Colonic mucosa (tissue), 4 donors: ENCODE measurements at regions not wholly inside any gene's neighbourhood (a gene's known extent, or its start where the extent isn't known, plus 50 kb on each side); places are given as distances from the start of the nearest gene placed in this dataset.

Source experiments
- DNase-seq: peaks from one replicate; pipeline ENCODE4 v3.0.0-alpha.2; 2020
- H3K27ac ChIP-seq: fragments of 200-600 bp; one replicate; pipeline ENCODE4 v1.8.0; 2021
- H3K27me3 ChIP-seq: fragments of 200-600 bp; one replicate; pipeline ENCODE4 v1.8.0; 2021
- H3K36me3 ChIP-seq: fragments of 200-600 bp; one replicate; pipeline ENCODE4 v1.8.0; 2021
- H3K4me1 ChIP-seq: fragments of 200-600 bp; one replicate; pipeline ENCODE4 v1.8.0; 2021; ENCODE audit warnings: mild to moderate bottlenecking
- H3K4me3 ChIP-seq: fragments of 200-600 bp; one replicate; pipeline ENCODE4 v1.8.0; 2021
- H3K9ac ChIP-seq, 2 donors: one replicate each; pipeline ENCODE4 v1.7.0; 2013; ENCODE audit warnings: control low read depth in 2 of 2, low read depth in 2 of 2, low read length in 2 of 2
- H3K9me3 ChIP-seq: fragments of 200-600 bp; one replicate; pipeline ENCODE4 v1.8.0; 2021
- intact Hi-C: fragments of 100-400 bp; cut with DNase I; formaldehyde crosslinking; loops from one replicate; pipeline ENCODE4 v1.14.1; 2022
- TF ChIP-seq, protein P1 (sequence below): fragments of 200-600 bp; IDR thresholded peaks from one replicate; pipeline ENCODE4 v1.8.0; 2022; ENCODE audit warnings: antibody characterized with exemption, mild to moderate bottlenecking
- donor health status: healthy.
- donor health status: DM: no; HTN: no; CAD: no.
- donor health status: DM: no; HTN: no; CAD: no.

DNA sequence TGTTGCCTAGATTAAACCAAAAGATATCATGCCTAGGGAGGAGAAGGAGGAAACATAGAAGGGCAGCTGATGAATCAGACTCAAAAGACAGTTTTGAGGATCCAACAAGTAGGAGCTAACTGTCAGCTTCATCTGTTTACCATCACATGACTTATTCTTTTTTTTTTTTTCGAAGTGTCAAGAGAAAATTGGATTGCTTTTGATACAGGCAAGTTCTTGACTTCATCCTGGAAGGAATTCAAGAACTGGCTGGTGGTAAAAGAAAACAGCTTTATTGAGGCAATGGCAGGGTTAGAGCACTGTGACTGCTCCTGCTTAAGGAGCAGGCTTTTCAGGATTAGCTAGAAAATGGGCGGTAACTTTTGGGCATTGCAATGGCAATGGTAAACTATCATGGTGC lies 227.5 kb upstream of the KCNMB2 start:
- no peaks in the 10 kb centered on the region for H3K27me3 ChIP-seq
- DNase-seq = no peak
- no peak overlapping the region for H3K27ac ChIP-seq
- H3K4me1 ChIP-seq = no peaks in the 10 kb centered on the region
- H3K9me3 ChIP-seq = no peaks in the 10 kb centered on the region
- H3K9ac ChIP-seq = no peak overlapping the region
- intact Hi-C loops = no loop called here
- no peaks in the 10 kb centered on the region for H3K36me3 ChIP-seq
- TF ChIP-seq, protein P1, sequence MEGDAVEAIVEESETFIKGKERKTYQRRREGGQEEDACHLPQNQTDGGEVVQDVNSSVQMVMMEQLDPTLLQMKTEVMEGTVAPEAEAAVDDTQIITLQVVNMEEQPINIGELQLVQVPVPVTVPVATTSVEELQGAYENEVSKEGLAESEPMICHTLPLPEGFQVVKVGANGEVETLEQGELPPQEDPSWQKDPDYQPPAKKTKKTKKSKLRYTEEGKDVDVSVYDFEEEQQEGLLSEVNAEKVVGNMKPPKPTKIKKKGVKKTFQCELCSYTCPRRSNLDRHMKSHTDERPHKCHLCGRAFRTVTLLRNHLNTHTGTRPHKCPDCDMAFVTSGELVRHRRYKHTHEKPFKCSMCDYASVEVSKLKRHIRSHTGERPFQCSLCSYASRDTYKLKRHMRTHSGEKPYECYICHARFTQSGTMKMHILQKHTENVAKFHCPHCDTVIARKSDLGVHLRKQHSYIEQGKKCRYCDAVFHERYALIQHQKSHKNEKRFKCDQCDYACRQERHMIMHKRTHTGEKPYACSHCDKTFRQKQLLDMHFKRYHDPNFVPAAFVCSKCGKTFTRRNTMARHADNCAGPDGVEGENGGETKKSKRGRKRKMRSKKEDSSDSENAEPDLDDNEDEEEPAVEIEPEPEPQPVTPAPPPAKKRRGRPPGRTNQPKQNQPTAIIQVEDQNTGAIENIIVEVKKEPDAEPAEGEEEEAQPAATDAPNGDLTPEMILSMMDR = no peak
- no peak overlapping the region for H3K4me3 ChIP-seq

DNA sequence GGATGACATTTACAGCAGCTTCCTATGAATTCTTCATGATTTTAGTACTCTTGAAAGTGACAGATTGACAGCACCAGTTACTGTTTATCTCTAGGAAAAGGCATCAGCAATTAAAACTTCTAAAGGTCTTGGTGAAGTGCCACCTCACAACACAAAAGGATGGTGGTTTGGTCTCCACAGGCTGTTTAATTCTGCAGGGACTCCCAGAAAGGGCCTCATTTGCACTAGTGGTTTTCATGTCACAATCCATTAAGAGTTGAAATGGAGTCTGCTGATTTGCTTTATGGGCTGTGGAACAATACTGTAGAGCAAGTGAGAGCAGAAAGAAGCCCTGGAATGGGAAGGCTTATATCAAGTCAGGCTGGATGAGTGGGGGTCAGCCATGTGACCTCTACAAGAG lies 225.3 kb upstream of the KCNMB2 start:
- DNase-seq = no peak
- intact Hi-C loops = no loop called here
- TF ChIP-seq, protein P1 = no peak
- H3K4me3 ChIP-seq = no peak overlapping the region
- no peaks in the 10 kb centered on the region for H3K27me3 ChIP-seq
- no peaks in the 10 kb centered on the region for H3K4me1 ChIP-seq
- no peaks in the 10 kb centered on the region for H3K36me3 ChIP-seq
- no peak overlapping the region for H3K9ac ChIP-seq
- H3K9me3 ChIP-seq = no peaks in the 10 kb centered on the region
- H3K27ac ChIP-seq = no peak overlapping the region

DNA sequence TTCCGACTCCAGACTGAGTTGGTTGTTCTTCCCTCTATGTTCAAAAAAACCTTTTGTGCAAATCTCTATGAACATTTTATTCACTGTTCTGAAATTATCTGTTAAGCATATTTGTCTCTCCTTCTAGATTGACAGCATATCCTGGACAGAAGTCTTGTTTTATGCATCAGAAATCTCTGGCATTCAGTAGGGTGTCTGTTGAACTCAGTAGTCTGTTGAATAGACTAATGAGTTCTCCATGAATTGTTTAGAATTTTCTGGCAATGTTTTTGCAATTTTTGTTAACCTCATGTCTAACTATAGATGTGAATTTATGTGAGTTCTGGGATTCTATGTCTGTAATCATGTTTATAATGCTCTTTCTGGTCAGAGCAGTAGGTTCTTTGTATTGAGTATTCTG lies 222.5 kb upstream of the KCNMB2 start:
- Histone ChIP-seq H3K9me3 (no peaks in the 10 kb centered on the region), H3K4me1 (no peaks in the 10 kb centered on the region), H3K36me3 (no peaks in the 10 kb centered on the region), H3K27me3 (no peaks in the 10 kb centered on the region), H3K27ac (no peak overlapping the region), H3K9ac (no peak overlapping the region), H3K4me3 (no peak overlapping the region)
- TF ChIP-seq, protein P1 = no peak
- intact Hi-C loops = no loop called here
- no peak for DNase-seq

DNA sequence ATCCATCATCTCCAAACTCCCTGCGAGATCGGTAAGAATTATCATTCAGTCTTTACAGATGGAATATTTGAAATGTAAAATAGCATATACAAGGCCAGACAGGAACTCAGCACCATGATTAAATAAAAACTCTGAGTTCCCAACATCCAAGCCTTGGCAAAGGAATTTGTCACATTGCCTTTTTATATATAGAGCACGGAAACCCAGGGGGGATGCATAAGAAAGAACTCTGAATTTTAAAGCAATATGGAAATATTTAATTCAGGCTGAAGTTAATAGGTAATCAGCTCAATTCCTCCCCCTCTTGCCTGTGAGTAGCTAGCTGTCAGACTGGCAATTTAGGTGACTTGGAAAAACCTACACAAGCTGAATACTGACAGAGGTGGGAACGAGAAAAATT lies 217.9 kb upstream of the KCNMB2 start:
- no peak for DNase-seq
- intact Hi-C loops = no loop called here
- Histone ChIP-seq H3K27ac (no peak overlapping the region), H3K9me3 (no peaks in the 10 kb centered on the region), H3K4me3 (no peak overlapping the region), H3K36me3 (no peaks in the 10 kb centered on the region), H3K27me3 (no peaks in the 10 kb centered on the region), H3K9ac (no peak overlapping the region), H3K4me1 (no peaks in the 10 kb centered on the region)
- TF ChIP-seq, protein P1 = no peak

DNA sequence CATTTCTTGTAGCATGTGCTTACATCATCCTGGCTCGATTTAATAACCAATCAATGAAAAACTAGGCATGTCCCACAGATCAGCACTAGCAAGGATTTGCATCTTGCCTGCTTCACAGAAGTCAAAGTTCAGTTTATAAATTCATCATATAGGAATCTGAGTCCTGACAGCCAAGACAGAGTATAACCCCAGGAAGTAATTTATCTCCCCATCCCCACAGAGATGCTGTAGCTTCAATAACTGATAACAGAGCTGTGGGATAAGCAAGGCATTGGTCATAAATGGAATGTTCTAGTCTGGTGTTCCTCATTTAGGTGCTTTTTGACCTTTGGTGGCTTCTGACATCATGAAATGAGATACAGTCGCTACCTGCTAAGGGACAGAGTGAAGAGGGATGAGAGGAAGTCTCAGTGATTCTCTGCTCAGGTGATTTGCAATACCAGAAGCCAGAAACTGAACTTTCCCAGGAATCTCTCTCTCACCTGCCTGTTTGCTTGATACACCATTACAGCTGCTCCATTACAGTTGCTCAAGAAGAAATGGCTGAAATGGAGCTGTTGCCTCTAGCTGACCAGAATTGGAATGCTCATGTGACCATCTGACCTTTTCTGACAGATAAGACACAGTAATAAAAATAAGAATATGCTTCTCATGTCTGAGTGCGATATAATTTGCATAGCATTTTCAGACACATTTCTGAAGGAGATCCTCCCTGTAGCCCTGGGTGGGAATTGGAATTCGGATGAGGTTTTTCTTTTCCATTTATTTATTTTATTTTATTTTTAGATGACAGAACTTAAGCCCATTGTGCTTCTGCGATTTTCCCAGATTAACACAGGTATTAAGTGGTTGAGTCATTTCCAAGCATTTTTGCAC lies 217.1 kb upstream of the KCNMB2 start:
- H3K9ac ChIP-seq = no peak overlapping the region
- DNase-seq = no peak
- TF ChIP-seq, protein P1 = no peak
- no peaks in the 10 kb centered on the region for H3K27me3 ChIP-seq
- H3K36me3 ChIP-seq = no peaks in the 10 kb centered on the region
- H3K4me1 ChIP-seq = no peaks in the 10 kb centered on the region
- H3K27ac ChIP-seq = no peak overlapping the region
- intact Hi-C loops = no loop called here
- no peak overlapping the region for H3K4me3 ChIP-seq
- H3K9me3 ChIP-seq = no peaks in the 10 kb centered on the region
